IPS DF 19.7 (cell line): ENCODE measurements at regions not wholly inside any gene's neighbourhood (a gene's known extent, or its start where the extent isn't known, plus 50 kb on each side); places are given as distances from the start of the nearest gene placed in this dataset.

Experiments used
- DNase-seq: peaks from one replicate; pipeline ENCODE4 v3.0.0-alpha.2; 2013; ENCODE audit warnings: low read depth, low spot score

GRCh38 chr5:111887706-111888105, 130.7 kb upstream of the NREP start:
- no peak for DNase-seq

- DNase-seq = no peak
Measured at GRCh38 chr5:111869681-111870080, 112.7 kb upstream of the NREP start.

DNA sequence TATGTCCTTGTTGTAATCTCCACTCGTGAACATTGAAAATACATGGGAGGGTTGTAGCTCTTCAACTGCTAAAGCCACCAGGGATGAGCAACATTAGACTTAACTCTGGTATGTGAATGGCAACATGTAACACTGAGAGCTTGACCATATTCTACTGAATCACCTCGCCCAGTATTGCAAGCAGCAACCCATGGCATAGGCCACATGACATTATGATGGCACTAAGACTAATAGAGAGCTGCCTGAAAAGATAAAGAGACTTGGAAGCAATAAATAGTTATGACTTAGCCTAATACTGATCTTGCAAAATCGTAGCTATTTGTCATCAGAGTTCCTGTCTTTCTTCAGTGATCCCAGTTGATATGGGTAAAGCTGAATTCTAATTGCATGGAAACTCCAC, 108.4 kb upstream of the NREP start:
- no peak for DNase-seq

- DNase-seq = no peak
Measured at GRCh38 chr5:111863801-111864200, 106.8 kb upstream of the NREP start.

GRCh38 chr5:111859533-111860270, 102.7 kb upstream of the NREP start:
- DNase-seq = no peak

GRCh38 chr5:111859031-111859430, 102.0 kb upstream of the NREP start:
- no peak for DNase-seq

- no peak for DNase-seq
Measured at GRCh38 chr5:111857623-111858022, 100.6 kb upstream of the NREP start.

DNA sequence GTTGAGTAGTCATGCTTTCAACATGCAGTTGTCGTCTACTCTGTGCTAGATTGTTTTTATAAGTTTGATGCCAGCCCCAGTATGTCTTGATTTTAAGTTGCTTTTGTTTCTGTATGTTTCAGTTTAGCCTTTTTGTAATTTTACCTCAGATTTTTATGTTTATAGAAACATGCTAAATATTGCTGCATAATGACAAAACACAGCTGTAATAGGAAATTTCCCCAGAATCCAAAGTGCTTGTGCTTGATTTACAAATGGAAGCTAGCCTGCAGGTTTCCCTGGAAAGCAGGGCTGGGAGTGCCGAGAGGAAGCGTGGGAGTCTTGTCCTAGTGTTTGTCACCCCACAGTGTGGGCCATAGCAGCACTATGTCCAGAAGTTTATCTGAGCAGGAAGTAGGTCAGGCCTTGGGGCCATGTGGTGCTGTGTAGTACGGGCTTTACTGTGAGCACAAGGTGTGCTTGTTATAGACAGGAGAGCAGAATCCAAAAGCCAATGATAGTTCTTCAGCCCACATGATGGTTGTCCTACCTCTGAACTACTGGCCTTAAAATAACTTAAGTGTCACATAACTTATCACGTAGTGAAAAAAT, 100.0 kb upstream of the NREP start:
- no peak for DNase-seq

DNA sequence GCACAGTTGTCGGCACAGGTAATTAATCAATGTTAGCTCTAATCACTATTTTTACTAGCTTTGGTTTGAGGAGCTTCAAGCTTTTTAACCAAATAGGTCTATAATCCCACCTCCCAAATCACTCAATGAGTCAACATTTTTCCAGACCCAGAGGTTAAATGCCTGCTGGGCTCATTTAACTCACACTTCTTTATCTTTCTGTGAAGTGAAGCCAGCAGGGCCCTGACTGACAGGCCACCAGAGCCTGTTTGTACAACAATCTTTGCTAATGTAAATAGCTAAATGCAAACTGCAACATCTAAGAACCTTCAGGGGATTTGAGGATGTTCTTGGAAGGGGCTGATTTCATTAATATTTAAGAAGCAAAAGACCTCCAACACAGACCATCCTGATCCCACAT, 98.4 kb upstream of the NREP start:
- DNase-seq = no peak

GRCh38 chr5:111854186-111854585, 97.2 kb upstream of the NREP start:
- DNase-seq = no peak

DNA sequence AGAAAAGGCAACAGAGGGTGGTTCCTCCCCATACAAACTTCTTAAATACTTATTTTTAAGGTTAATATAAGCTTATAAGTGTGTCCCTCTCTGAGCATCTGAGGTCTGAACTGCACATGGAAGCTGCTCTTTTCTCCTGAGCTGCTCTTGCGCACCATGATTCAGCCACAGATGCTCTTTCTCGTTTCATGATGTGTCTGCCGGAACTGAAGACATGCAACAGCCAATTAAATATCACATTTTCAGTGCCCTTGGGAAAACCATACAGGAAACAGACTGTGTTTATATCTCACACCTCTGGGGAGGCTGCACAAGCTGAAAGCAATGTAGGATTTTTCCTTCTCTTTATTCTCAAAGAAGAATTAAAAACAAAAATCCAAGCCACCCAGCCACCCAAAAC, 96.8 kb upstream of the NREP start:
- no peak for DNase-seq

GRCh38 chr5:111851631-111852548, 94.9 kb upstream of the NREP start:
- DNase-seq = no peak

- no peak for DNase-seq
Measured at GRCh38 chr5:111848476-111848875, 91.5 kb upstream of the NREP start.

DNA sequence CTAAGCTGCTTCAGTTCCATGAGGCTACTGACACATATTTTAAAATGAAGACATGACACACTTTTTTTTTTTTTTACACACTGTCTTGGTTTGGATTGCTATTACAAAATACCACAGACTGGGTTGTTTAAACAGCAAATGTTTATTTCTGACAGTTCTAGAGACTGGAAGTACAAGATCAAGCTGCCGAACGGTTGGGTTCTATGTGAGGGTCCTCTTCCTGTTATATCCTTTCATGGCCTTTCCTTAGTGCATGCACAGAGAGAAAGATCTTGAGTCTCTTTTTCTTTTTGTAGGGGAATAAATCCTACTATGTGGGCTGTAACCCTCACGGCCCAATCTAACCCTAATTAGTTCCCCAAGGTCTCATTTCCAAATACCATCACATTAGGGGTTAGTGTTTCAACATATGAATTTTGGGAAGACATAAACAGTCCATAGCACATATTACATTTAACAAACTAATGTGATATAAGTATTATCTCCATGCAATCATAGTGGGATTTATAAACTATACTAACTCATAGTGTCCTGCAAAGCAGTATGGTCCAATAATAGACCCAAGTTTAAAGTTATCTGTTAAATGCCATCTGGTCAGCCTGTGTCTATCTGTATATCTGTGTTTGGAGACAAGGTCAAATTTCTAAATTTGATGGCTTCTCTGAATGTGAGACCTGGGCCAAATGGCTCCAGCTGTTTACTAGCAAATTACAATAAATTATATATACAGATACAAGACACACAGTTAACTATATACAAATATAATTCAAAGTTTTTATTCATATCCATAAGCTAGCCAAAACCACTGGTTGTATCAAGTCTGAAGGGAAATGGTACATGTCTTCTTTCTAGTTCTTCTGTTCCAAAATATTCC, 90.3 kb upstream of the NREP start:
- no peak for DNase-seq

GRCh38 chr5:111840036-111840674, 83.2 kb upstream of the NREP start:
- DNase-seq = no peak

DNA sequence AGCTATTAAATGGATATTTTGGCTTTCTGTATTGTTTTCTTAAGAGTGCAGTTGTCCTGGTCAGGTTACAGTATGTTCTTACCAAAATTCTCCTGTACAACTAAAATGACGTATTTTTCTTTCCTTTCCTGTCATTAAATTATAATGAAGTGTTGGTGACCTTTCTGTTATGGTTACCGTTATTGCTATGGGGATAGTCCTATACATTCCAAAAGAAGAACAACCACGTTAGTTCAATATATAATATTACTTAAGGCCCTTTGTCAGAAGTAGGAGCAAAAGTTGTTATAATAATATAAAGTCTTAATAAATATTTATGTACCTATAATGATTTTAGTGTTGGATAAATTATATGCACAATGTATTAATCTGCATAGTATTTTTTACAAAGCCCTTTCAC, 82.4 kb upstream of the NREP start:
- no peak for DNase-seq

DNA sequence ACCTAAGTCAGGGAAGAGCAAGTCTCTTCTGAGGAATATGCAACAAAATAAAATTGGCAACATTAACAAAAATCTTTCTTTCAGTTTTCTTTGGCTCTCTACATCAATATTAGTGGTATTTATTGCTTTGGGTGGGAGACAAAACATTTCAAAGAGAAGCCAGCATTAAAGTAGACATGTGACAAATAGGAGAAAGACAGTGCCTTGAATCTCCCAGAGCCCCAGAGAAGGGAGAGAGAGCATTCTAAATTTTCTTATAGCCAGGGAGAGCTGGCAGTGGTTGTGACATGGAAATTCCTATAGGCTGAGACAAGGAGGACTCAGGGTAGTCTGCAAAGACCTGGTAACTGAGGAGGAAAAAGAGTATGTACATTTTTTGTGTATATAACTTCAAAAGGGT, 79.4 kb upstream of the NREP start:
- DNase-seq = no peak

GRCh38 chr5:111834926-111835599, 78.1 kb upstream of the NREP start:
- no peak for DNase-seq

GRCh38 chr5:111830333-111830732, 73.3 kb upstream of the NREP start:
- DNase-seq = no peak

DNA sequence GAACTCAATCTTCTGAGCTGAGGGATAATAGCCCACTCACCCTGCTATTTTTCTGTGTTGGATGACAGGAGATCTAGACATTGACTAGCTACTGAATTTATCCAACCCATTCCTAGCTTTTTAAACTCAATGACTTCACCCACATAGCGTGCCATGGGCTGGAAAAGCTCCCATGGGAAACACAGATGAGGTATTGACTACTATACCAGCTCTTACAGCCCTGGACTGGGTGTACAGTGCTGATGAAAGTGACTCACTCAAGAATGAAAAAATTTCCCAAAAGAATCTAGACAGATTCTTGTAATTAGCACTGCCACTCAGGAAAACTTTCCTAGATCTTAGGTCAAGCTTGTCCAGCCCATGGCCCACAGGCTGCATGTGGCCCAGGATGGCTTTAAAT, 72.7 kb upstream of the NREP start:
- no peak for DNase-seq

- DNase-seq = no peak
Measured at GRCh38 chr5:111826064-111826463, 69.1 kb upstream of the NREP start.
